Thyroid gland (tissue), 4 donors: ENCODE measurements at regions not wholly inside any gene's neighbourhood (a gene's known extent, or its start where the extent isn't known, plus 50 kb on each side); places are given as distances from the start of the nearest gene placed in this dataset.

Experiments
- POLR2A ChIP-seq, 2 donors: fragments of 450-650 bp; IDR thresholded peaks; one replicate each; pipeline ENCODE4 v1.6.1; 2017; ENCODE audit warnings: antibody characterized with exemption in 2 of 2, mild to moderate bottlenecking in 2 of 2, moderate library complexity in 1 of 2
- TF ChIP-seq, protein P1 (sequence below), 6 experiments: fragments of 200-600 bp in 3 of 6; fragments of 450-650 bp in 3 of 6; sonication (generic) in 3 of 6; IDR thresholded peaks; one replicate each; pipeline ENCODE4 v1.5.1; 2016 to 2019; ENCODE audit warnings: antibody characterized with exemption in 6 of 6, mild to moderate bottlenecking in 2 of 6, inconsistent platforms in 1 of 6, moderate library complexity in 1 of 6

GRCh38 chr20:51893723-51894122 is 91.4 kb upstream of the SALL4 start:
- TF ChIP-seq, protein P1, sequence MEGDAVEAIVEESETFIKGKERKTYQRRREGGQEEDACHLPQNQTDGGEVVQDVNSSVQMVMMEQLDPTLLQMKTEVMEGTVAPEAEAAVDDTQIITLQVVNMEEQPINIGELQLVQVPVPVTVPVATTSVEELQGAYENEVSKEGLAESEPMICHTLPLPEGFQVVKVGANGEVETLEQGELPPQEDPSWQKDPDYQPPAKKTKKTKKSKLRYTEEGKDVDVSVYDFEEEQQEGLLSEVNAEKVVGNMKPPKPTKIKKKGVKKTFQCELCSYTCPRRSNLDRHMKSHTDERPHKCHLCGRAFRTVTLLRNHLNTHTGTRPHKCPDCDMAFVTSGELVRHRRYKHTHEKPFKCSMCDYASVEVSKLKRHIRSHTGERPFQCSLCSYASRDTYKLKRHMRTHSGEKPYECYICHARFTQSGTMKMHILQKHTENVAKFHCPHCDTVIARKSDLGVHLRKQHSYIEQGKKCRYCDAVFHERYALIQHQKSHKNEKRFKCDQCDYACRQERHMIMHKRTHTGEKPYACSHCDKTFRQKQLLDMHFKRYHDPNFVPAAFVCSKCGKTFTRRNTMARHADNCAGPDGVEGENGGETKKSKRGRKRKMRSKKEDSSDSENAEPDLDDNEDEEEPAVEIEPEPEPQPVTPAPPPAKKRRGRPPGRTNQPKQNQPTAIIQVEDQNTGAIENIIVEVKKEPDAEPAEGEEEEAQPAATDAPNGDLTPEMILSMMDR (IDR thresholded peaks at IDR 0.05) = no peak
- no peak for TF ChIP-seq POLR2A (IDR thresholded peaks at IDR 0.05)
